HCT116 (cell line): ENCODE measurements at regions not wholly inside any gene's neighbourhood (a gene's known extent, or its start where the extent isn't known, plus 50 kb on each side); places are given as distances from the start of the nearest gene placed in this dataset.

Source experiments
- ATAC-seq: fragments of 200-7000 bp; cut with Tn5 transposase; 2 replicates; pipeline ENCODE4 v1.9.1; 2020; ENCODE audit warnings: mild to moderate bottlenecking, moderate library complexity
- BruUV-seq: library from RNA; stranded (reverse); fragments of 400-500 nt; replicated peaks from 2 replicates; lab custom pipeline; 2021; lab: Mats Ljungman, UMichigan
- CTCF ChIA-PET: fragments of 300-600 bp; sonication (Branson Sonifier 250); formaldehyde crosslinking; loops from one replicate; lab custom pipeline; 2021; ENCODE audit warnings: antibody characterized with exemption; lab: Charles Lee
- POLR2A ChIA-PET: fragments of 300-600, 350-600 bp; sonication (Branson Sonifier 250); formaldehyde crosslinking; loops from one replicate; lab custom pipeline; 2021; ENCODE audit warnings: antibody characterized with exemption; lab: Charles Lee
- RAD21 ChIA-PET, 2 experiments: fragments of 300-600 bp; sonication (Branson Sonifier 250); formaldehyde crosslinking; loops; one replicate each; lab custom pipeline; 2023; ENCODE audit warnings: low total read pairs in 2 of 2; ENCODE audit not compliant: uncharacterized antibody in 2 of 2, unreplicated experiment in 2 of 2, low non-redundant PET in 1 of 2; lab: Charles Lee
- DNase-seq: peaks from one replicate; pipeline ENCODE4 v3.0.0-alpha.2; 2010; ENCODE audit warnings: low read depth, low spot score
- H2AFZ ChIP-seq: fragments of 200-600 bp; shearing (Covaris generic), sonication (generic); 2 replicates; pipeline ENCODE4 v1.6.1; 2017; ENCODE audit warnings: low read depth, mixed run types, mixed read lengths, antibody characterized with exemption, low read length; ENCODE audit not compliant: poor library complexity, severe bottlenecking
- H3K27ac ChIP-seq: 2 replicates; pipeline ENCODE4 v1.5.1; 2012; ENCODE audit warnings: low read depth, low read length
- H3K27me3 ChIP-seq: fragments of 200-600 bp; sonication (generic); 2 replicates; pipeline ENCODE4 v1.6.1; 2016; ENCODE audit warnings: mixed run types, low read length, mixed read lengths; ENCODE audit not compliant: insufficient read depth
- H3K36me3 ChIP-seq, 2 experiments: fragments of 200-500 bp in 1 of 2; fragments of 200-600 bp in 1 of 2; sonication (Bioruptor generic) in 1 of 2; sonication (generic) in 1 of 2; 2 replicates each; pipeline versions ENCODE4 v1.5.1 to v1.6.1; 2014 to 2016; ENCODE audit warnings: low read length in 2 of 2, inconsistent platforms in 1 of 2, mixed read lengths in 1 of 2, mixed run types in 1 of 2; ENCODE audit not compliant: insufficient read depth in 2 of 2, control insufficient read depth in 1 of 2
- H3K4me1 ChIP-seq, 2 experiments: fragments of 200-600 bp in 1 of 2; sonication (generic) in 1 of 2; 2 replicates each; pipeline versions ENCODE4 v1.5.1 to v1.6.1; 2012 to 2017; ENCODE audit warnings: low read length in 2 of 2, inconsistent platforms in 1 of 2, mild to moderate bottlenecking in 1 of 2, mixed read lengths in 1 of 2, mixed run types in 1 of 2, moderate library complexity in 1 of 2; ENCODE audit not compliant: insufficient read depth in 2 of 2, control insufficient read depth in 1 of 2
- H3K4me2 ChIP-seq: fragments of 200-600 bp; sonication (generic); 2 replicates; pipeline ENCODE4 v1.6.1; 2017; ENCODE audit warnings: mixed run types, low read length, mixed read lengths
- H3K4me3 ChIP-seq, 2 experiments: fragments of 200-600 bp in 1 of 2; sonication (generic) in 1 of 2; replicated peaks in 1 of 2; 2 replicates each; pipeline ENCODE4 v1.5.1; 2011 to 2016; ENCODE audit warnings: low read length in 2 of 2, control low read depth in 1 of 2, low read depth in 1 of 2, mild to moderate bottlenecking in 1 of 2, mixed read lengths in 1 of 2, mixed run types in 1 of 2
- H3K79me2 ChIP-seq: fragments of 200-600 bp; sonication (generic); 2 replicates; pipeline ENCODE4 v1.6.1; 2017; ENCODE audit warnings: mild to moderate bottlenecking, mixed run types, low read length, moderate library complexity, mixed read lengths; ENCODE audit not compliant: insufficient read depth
- H3K9ac ChIP-seq: fragments of 200-600 bp; sonication (generic); 2 replicates; pipeline ENCODE4 v1.6.1; 2016; ENCODE audit warnings: low read length, mixed read lengths
- H3K9me2 ChIP-seq: fragments of 200-600 bp; sonication (generic), shearing (Covaris generic); 2 replicates; pipeline ENCODE4 v1.6.1; 2017; ENCODE audit warnings: mixed run types, mild to moderate bottlenecking, moderate library complexity; ENCODE audit not compliant: insufficient read depth
- H3K9me3 ChIP-seq, 2 experiments: fragments of 200-500 bp in 1 of 2; fragments of 200-600 bp in 1 of 2; sonication (Bioruptor generic) in 1 of 2; sonication (generic) in 1 of 2; 2 replicates each; pipeline ENCODE4 v1.6.1; 2014 to 2017; ENCODE audit warnings: low read length in 2 of 2, mixed read lengths in 2 of 2, inconsistent platforms in 1 of 2, low read depth in 1 of 2, mild to moderate bottlenecking in 1 of 2, mixed run types in 1 of 2, moderate library complexity in 1 of 2; ENCODE audit not compliant: control insufficient read depth in 1 of 2, insufficient read depth in 1 of 2
- H4K20me1 ChIP-seq: fragments of 200-600 bp; sonication (generic), shearing (Covaris generic); 2 replicates; pipeline ENCODE4 v1.6.1; 2017; ENCODE audit warnings: mixed run types, mild to moderate bottlenecking, moderate library complexity; ENCODE audit not compliant: insufficient read depth
- CBX3 ChIP-seq: IDR thresholded peaks from 2 replicates; pipeline ENCODE4 v1.6.1; 2012; ENCODE audit warnings: low read depth
- EGR1 ChIP-seq: IDR thresholded peaks from 2 replicates; pipeline ENCODE4 v1.6.1; 2012; ENCODE audit warnings: low read depth
- EZH2 ChIP-seq: fragments of 200-600 bp; sonication (generic); IDR thresholded peaks from 2 replicates; pipeline ENCODE4 v1.6.1; 2017; ENCODE audit warnings: antibody characterized with exemption, mixed run types
- EZH2phosphoT487 ChIP-seq: fragments of 200-600 bp; IDR thresholded peaks from 2 replicates; pipeline ENCODE4 v1.6.1; 2018; ENCODE audit warnings: antibody characterized with exemption, borderline replicate concordance
- JUND ChIP-seq: IDR thresholded peaks from 2 replicates; pipeline ENCODE4 v1.6.1; 2012
- POLR2A ChIP-seq: IDR thresholded peaks from 2 replicates; pipeline ENCODE4 v1.7.0; 2011; ENCODE audit warnings: borderline replicate concordance; ENCODE audit not compliant: insufficient read depth, insufficient read length; ENCODE audit errors: extremely low read depth
- REST ChIP-seq: IDR thresholded peaks from 2 replicates; pipeline ENCODE4 v1.6.1; 2012; ENCODE audit warnings: low read depth
- intact Hi-C: fragments of 100-400 bp; cut with micrococcal nuclease; formaldehyde crosslinking; loops from 2 replicates; pipeline ENCODE4 v1.10.0; 2022

- CTCF ChIA-PET: no interaction called here
- H4K20me1 ChIP-seq: no peaks in the 10 kb centered on the region
- no peaks in the 10 kb centered on the region for H3K9me3 ChIP-seq
Observed at GRCh38 chr2:15771124-15771523, 169.2 kb upstream of the MYCN start.

More at GRCh38 chr2:15771124-15771523, 169.2 kb upstream of the MYCN start:
- POLR2A ChIA-PET: no interaction called here
- H3K4me2 ChIP-seq: no peak overlapping the region
- DNase-seq (no peak), ATAC-seq (no peak)
- H2AFZ ChIP-seq: no peak overlapping the region
- H3K9me2 ChIP-seq: no peaks in the 10 kb centered on the region
- intact Hi-C loops: no loop called here
- H3K4me3 ChIP-seq: no peak overlapping the region
- no peak for TF ChIP-seq POLR2A
- TF ChIP-seq JUND: no peak
- TF ChIP-seq REST: no peak
- TF ChIP-seq EZH2: no peak
- TF ChIP-seq CBX3: no peak
- no peak for TF ChIP-seq EZH2phosphoT487
- TF ChIP-seq EGR1: no peak
- H3K4me1 ChIP-seq: no peaks in the 10 kb centered on the region
- no TSS peak for BruUV-seq
- H3K27ac ChIP-seq: no peak overlapping the region
- RAD21 ChIA-PET: no interaction called here
- H3K9ac ChIP-seq: no peak overlapping the region
- no peaks in the 10 kb centered on the region for H3K36me3 ChIP-seq
- no peaks in the 10 kb centered on the region for H3K79me2 ChIP-seq
- H3K27me3 ChIP-seq: 0 out of 2 replicates have a peak, but pooled peaks cover under 1% of the 10 kb centered on the region
